HG02588 (cell line): ENCODE measurements at regions not wholly inside any gene's neighbourhood (a gene's known extent, or its start where the extent isn't known, plus 50 kb on each side); places are given as distances from the start of the nearest gene placed in this dataset.
"Not testable (repeated sequence)": the region's sequence is repeated elsewhere in the genome, so short reads cannot be mapped to it uniquely, and the experiment has no call there.

Source experiments
- ATAC-seq: cut with Tn5 transposase; IDR thresholded peaks from one replicate; pipeline ENCODE4 v1.9.1; 2021; ENCODE audit warnings: mild to moderate bottlenecking, moderate library complexity; ENCODE audit not compliant: unreplicated experiment

- ATAC-seq, result no peak
These were observed 142.1 kb upstream of the USP9X start for GRCh38 chrX:40943093-40943641.

- no peak for ATAC-seq
These were observed 139.9 kb upstream of the USP9X start for GRCh38 chrX:40945361-40945713.

- no peak for ATAC-seq
These were observed 138.0 kb upstream of the USP9X start for GRCh38 chrX:40947276-40947675.

GRCh38 chrX:40949071-40949470 is 136.2 kb upstream of the USP9X start:
- ATAC-seq, result no peak

DNA sequence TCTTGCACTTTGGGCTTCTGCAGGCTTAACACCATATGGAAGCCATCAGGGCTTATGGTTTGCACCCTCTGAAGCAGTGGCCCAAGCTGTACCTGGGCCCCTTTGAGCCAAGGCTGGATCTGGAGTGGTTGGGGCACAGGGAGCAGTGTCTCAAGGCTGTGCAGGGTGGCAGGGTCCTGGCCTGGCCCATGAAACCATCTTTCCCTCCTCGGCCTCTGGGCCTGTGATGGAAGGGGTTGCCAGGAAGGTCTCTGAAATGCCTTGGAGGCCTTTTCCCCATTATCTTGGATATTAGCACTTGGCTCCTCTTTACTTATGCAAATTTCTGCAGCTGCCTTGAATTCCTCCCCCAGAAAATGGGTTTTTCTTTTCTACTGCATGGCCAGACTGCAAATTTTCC is 134.7 kb upstream of the USP9X start:
- no peak for ATAC-seq

- not testable (repeated sequence) for ATAC-seq
These were observed 133.8 kb upstream of the USP9X start for GRCh38 chrX:40951407-40951806.

DNA sequence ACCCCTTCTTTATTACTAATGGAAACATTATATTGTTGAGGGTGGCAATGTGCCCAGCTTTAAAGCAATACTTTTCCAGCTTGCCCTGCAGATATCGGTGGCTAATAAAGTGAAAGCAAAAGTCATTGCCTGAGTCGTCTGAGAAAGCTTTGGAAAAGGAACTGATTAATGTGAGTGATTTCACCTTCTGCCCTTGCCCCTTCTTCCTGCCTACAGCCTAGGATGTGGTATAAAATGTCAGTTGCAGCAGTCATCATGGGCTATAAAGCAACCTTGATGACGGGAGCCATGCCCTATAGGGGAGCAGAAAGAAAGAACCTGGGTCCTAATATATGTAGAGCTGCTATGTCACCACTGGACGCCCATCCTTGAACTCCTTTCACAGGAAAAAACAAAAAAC is 132.4 kb upstream of the USP9X start:
- ATAC-seq, result peak; percentile 24

DNA sequence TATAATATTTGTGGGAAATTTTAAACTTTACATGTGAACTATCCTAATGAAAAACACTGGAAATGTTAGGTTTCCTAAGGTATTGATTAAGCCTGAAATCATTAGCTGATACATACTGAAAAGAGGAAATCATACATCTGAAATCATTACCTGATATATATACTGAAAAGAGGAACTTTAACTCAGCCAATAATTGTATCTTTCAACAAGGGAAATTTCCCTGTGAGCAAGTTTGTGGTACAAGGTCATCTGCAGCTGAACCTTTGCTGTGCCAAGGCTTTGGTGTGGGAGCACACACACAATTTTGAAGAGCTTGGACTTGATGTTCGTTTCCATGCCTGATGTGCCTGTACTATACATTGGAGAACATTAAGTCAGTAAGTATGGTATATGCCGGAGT is 131.9 kb upstream of the USP9X start:
- peak; percentile 73 for ATAC-seq

GRCh38 chrX:40960041-40960440 is 125.2 kb upstream of the USP9X start:
- ATAC-seq, result no peak

GRCh38 chrX:40962793-40963407 is 122.3 kb upstream of the USP9X start:
- no peak for ATAC-seq

GRCh38 chrX:40964008-40964407 is 121.2 kb upstream of the USP9X start:
- ATAC-seq, result no peak

DNA sequence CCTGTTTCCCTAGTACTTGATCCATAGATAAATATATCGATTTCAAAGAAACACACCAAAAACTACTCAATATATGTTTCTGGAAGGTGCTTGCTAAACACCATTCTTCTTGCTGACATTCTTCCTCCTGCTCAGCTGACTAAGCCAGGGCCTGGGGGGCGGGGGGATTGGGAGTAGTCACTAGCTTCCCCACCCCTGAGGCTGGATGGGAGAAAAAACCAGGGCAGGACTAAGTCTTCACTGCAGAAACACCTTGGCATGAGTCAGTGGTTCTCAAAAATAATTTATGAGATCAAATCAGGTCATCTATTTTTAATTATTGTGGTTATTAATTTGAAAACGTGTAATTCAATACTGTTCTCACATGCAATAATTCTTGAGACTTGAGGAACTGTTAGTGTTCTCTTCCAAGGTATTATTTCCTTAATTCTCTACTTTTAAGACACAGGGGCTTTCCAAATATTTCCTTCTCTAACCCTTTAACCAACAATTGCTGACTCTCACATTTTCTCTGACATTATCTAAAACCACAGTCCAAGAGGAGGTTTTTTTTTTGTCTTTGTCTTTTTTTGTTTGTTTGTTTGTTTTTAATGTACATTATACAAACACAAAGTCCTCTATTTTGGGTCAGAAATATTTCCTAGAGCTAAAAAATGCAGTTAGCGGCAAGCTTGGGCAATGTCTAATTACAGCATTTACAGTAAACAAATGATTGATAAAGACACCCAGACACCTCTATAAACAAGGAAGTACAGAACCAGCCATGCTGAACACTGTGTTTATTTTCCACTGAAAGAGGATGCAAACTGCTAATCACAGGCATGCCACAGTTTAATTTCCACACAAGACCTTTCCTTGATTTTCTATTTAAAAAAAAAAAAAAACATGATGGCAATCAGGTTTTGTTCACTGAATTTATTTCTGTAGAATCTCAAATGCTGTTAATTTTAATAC is 120.3 kb upstream of the USP9X start:
- no peak for ATAC-seq

- ATAC-seq, result no peak
These were observed 118.9 kb upstream of the USP9X start for GRCh38 chrX:40966213-40966820.

- no peak for ATAC-seq
These were observed 117.1 kb upstream of the USP9X start for GRCh38 chrX:40968180-40968579.

DNA sequence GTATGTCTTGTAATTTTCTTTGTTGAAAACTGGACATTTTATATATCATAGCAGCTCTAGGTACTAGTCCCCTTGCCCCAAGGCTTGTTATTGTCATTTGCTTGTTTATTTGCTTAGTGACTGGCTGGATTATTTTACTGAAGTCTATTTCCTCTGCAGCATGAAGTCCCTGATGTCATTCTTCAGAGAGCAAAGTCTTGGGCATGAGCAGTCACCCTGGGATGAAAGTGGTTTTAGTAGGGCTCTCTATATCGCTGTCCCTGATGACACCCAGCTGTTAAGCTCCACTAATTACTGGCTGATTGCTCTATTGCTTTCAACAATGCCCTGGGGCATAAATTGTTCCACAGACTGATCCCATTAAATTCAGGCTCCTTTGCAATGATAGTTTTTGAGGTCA is 113.5 kb upstream of the USP9X start:
- no peak for ATAC-seq

DNA sequence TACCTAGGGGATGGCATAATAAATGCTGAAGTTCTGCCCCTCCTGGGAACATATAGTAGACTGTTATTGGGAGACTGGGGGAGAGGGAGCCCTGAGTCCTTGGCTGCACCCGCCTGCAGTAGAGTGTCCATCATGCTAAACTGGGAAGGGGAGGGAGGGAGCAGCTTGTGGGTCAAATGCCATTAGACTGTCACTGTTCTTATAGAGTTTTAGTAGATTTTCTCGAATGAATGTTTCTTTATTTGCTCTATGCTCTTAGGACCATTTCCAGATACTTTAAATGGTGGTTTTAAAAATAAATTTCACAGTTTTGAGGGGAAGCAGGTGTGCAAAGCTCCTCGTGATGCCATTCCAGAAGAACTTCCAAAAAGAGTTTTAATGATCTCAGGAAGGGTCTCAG is 111.6 kb upstream of the USP9X start:
- ATAC-seq, result no peak

GRCh38 chrX:40975951-40976350 is 109.3 kb upstream of the USP9X start:
- no peak for ATAC-seq

GRCh38 chrX:40976981-40977380 is 108.3 kb upstream of the USP9X start:
- ATAC-seq, result no peak

GRCh38 chrX:40984962-40985361 is 100.3 kb upstream of the USP9X start:
- no peak for ATAC-seq

DNA sequence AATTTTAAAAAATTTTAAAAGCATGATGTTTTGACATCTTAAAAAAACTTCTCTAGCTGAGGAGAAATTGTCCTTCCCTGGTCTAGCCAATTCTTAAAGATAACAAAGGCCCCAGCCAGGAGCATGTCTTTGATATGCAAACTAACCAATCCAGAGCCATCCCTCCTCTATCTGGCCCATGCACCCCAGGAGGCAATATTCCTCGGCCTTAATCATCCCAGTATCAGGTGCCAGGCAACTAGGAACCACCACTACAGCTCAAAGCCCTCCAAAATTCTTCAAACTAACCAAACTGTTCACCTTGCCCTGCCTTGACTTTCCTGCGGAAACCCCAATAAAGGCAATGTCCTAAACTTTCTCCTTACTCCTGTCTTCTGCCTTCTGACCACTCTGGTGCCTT is 97.8 kb upstream of the USP9X start:
- ATAC-seq, result no peak

- no peak for ATAC-seq
These were observed 97.1 kb upstream of the USP9X start for GRCh38 chrX:40988100-40988499.

GRCh38 chrX:40993395-40993794 is 91.8 kb upstream of the USP9X start:
- not testable (repeated sequence) for ATAC-seq
